Glutamatergic neuron (in vitro differentiated cells): ENCODE measurements at regions not wholly inside any gene's neighbourhood (a gene's known extent, or its start where the extent isn't known, plus 50 kb on each side); places are given as distances from the start of the nearest gene placed in this dataset.

Source experiments
- DNase-seq: peaks from one replicate; pipeline ENCODE4 v3.0.0; 2022
- H3K27ac Mint-ChIP-seq: one replicate; pipeline ENCODE4 v1.8.0; 2020; ENCODE audit warnings: mild to moderate bottlenecking, mixed read lengths, inconsistent platforms; ENCODE audit not compliant: unreplicated experiment
- H3K27me3 Mint-ChIP-seq: one replicate; pipeline ENCODE4 v1.8.0; 2020; ENCODE audit warnings: mild to moderate bottlenecking, moderate library complexity, mixed read lengths, inconsistent platforms; ENCODE audit not compliant: unreplicated experiment
- H3K36me3 Mint-ChIP-seq: one replicate; pipeline ENCODE4 v1.8.0; 2020; ENCODE audit warnings: mild to moderate bottlenecking, mixed read lengths, inconsistent platforms; ENCODE audit not compliant: unreplicated experiment
- H3K4me1 Mint-ChIP-seq: one replicate; pipeline ENCODE4 v1.8.0; 2020; ENCODE audit warnings: mild to moderate bottlenecking, low read depth, mixed read lengths, inconsistent platforms; ENCODE audit not compliant: unreplicated experiment
- H3K4me3 Mint-ChIP-seq: one replicate; pipeline ENCODE4 v1.8.0; 2020; ENCODE audit warnings: mild to moderate bottlenecking, mixed read lengths, inconsistent platforms; ENCODE audit not compliant: unreplicated experiment
- H3K9me3 Mint-ChIP-seq: one replicate; pipeline ENCODE4 v1.8.0; 2020; ENCODE audit warnings: mild to moderate bottlenecking, moderate library complexity, mixed read lengths, inconsistent platforms; ENCODE audit not compliant: unreplicated experiment
- CTCF ChIP-seq: fragments of 200-600 bp; sonication (generic); IDR thresholded peaks from one replicate; pipeline ENCODE4 v1.5.0; 2021; ENCODE audit not compliant: partially characterized antibody, unreplicated experiment

GRCh38 chr1:47703981-47704596 is 266.2 kb downstream of the FOXD2 start:
- Mint-ChIP-seq H3K4me3 (no peak overlapping the region), H3K4me1 (peaks cover 28% of the 10 kb centered on the region), H3K27me3 (peaks cover 9% of the 10 kb centered on the region), H3K27ac (no peak overlapping the region), H3K36me3 (no peaks in the 10 kb centered on the region), H3K9me3 (peaks cover 10% of the 10 kb centered on the region)
- no peak for DNase-seq
- no peak for TF ChIP-seq CTCF

- Mint-ChIP-seq H3K27me3 (peaks cover 9% of the 10 kb centered on the region), H3K9me3 (peaks cover 10% of the 10 kb centered on the region), H3K4me1 (peaks cover 24% of the 10 kb centered on the region), H3K27ac (peak overlapping the region; percentile 78), H3K4me3 (peak overlapping the region; percentile 66), H3K36me3 (no peaks in the 10 kb centered on the region)
- DNase-seq: no peak
- no peak for TF ChIP-seq CTCF
These were observed 267.8 kb downstream of the FOXD2 start for GRCh38 chr1:47705517-47706130.

GRCh38 chr1:47707503-47707902 is 269.7 kb downstream of the FOXD2 start:
- Mint-ChIP-seq H3K27me3 (peaks cover 15% of the 10 kb centered on the region), H3K4me3 (no peak overlapping the region), H3K36me3 (no peaks in the 10 kb centered on the region), H3K9me3 (peaks cover 7% of the 10 kb centered on the region), H3K4me1 (peaks cover 25% of the 10 kb centered on the region), H3K27ac (no peak overlapping the region)
- DNase-seq: no peak
- no peak for TF ChIP-seq CTCF

GRCh38 chr1:47708019-47708535 is 270.2 kb downstream of the FOXD2 start:
- TF ChIP-seq CTCF: no peak
- peak overlapping the region; percentile 82 for H3K4me3 Mint-ChIP-seq
- no peaks in the 10 kb centered on the region for H3K36me3 Mint-ChIP-seq
- peaks cover 28% of the 10 kb centered on the region for H3K4me1 Mint-ChIP-seq
- DNase-seq: no peak
- H3K27ac Mint-ChIP-seq: peak overlapping the region; percentile 74
- H3K9me3 Mint-ChIP-seq: peaks cover 9% of the 10 kb centered on the region
- peaks cover 15% of the 10 kb centered on the region for H3K27me3 Mint-ChIP-seq

- Mint-ChIP-seq H3K27ac (no peak overlapping the region), H3K4me1 (peaks cover 22% of the 10 kb centered on the region), H3K27me3 (peaks cover 15% of the 10 kb centered on the region), H3K4me3 (peak overlapping the region; percentile 52), H3K9me3 (peaks cover 9% of the 10 kb centered on the region), H3K36me3 (no peaks in the 10 kb centered on the region)
- TF ChIP-seq CTCF: no peak
- DNase-seq: no peak
These were observed 270.8 kb downstream of the FOXD2 start for GRCh38 chr1:47708658-47709018.
